Neural crest cell (in vitro differentiated cells): ENCODE measurements at regions not wholly inside any gene's neighbourhood (a gene's known extent, or its start where the extent isn't known, plus 50 kb on each side); places are given as distances from the start of the nearest gene placed in this dataset.
A peak's percentile ranks its signal among the peaks of the same experiment; 100 is the strongest.

Experiments used
- DNase-seq: peaks from one replicate; pipeline ENCODE4 v3.0.0; 2021; ENCODE audit warnings: low read depth, mixed read lengths, low spot score
- H3K27ac Mint-ChIP-seq: one replicate; pipeline ENCODE4 v1.8.0; 2021; ENCODE audit warnings: mild to moderate bottlenecking, mixed read lengths; ENCODE audit not compliant: unreplicated experiment
- H3K27me3 Mint-ChIP-seq: 2 replicates; pipeline ENCODE4 v1.8.0; 2021; ENCODE audit warnings: low read depth, mild to moderate bottlenecking, mixed read lengths
- H3K36me3 Mint-ChIP-seq: 2 replicates; pipeline ENCODE4 v1.8.0; 2021; ENCODE audit warnings: low read depth, mild to moderate bottlenecking, mixed read lengths
- H3K4me1 Mint-ChIP-seq: 2 replicates; pipeline ENCODE4 v1.8.0; 2021; ENCODE audit warnings: mixed read lengths
- H3K4me3 Mint-ChIP-seq: one replicate; pipeline ENCODE4 v1.8.0; 2021; ENCODE audit warnings: mild to moderate bottlenecking, mixed read lengths
- H3K9me3 Mint-ChIP-seq: 2 replicates; pipeline ENCODE4 v1.8.0; 2021; ENCODE audit warnings: mixed read lengths
- TF ChIP-seq, protein P1 (sequence below): fragments of 200-600 bp; sonication (generic); conservative IDR thresholded peaks from 2 replicates; pipeline ENCODE4 v1.5.0; 2021; ENCODE audit warnings: antibody characterized with exemption, mild to moderate bottlenecking

DNA sequence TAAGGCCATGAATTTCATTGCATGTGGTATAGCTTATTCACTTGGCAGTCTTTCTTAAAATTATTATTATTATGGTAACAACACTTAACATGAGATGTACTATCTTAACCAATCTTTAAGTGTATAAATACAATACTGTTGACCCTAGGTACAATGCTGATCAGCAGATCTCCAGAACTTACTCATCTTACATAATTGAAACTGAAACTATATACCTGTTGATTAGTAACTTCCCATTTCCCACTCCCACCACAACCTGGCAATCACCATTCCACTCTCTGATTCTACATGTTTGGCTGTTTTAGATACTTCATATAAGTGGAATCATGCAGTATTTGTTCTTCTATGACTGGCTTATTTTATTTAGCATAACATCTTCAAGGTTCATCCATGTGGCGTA, 150.2 kb upstream of the POU2AF2 start:
- H3K27ac Mint-ChIP-seq: no peak overlapping the region
- no peak for DNase-seq
- H3K9me3 Mint-ChIP-seq: peaks cover 4% of the 10 kb centered on the region
- TF ChIP-seq, protein P1, sequence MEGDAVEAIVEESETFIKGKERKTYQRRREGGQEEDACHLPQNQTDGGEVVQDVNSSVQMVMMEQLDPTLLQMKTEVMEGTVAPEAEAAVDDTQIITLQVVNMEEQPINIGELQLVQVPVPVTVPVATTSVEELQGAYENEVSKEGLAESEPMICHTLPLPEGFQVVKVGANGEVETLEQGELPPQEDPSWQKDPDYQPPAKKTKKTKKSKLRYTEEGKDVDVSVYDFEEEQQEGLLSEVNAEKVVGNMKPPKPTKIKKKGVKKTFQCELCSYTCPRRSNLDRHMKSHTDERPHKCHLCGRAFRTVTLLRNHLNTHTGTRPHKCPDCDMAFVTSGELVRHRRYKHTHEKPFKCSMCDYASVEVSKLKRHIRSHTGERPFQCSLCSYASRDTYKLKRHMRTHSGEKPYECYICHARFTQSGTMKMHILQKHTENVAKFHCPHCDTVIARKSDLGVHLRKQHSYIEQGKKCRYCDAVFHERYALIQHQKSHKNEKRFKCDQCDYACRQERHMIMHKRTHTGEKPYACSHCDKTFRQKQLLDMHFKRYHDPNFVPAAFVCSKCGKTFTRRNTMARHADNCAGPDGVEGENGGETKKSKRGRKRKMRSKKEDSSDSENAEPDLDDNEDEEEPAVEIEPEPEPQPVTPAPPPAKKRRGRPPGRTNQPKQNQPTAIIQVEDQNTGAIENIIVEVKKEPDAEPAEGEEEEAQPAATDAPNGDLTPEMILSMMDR: no peak
- H3K4me1 Mint-ChIP-seq: no peaks in the 10 kb centered on the region
- H3K27me3 Mint-ChIP-seq: no peaks in the 10 kb centered on the region
- no peak overlapping the region for H3K4me3 Mint-ChIP-seq
- no peaks in the 10 kb centered on the region for H3K36me3 Mint-ChIP-seq

GRCh38 chr11:111093061-111093460, 152.5 kb upstream of the POU2AF2 start:
- no peak overlapping the region for H3K4me3 Mint-ChIP-seq
- H3K27ac Mint-ChIP-seq: no peak overlapping the region
- H3K4me1 Mint-ChIP-seq: no peaks in the 10 kb centered on the region
- peaks cover 4% of the 10 kb centered on the region for H3K9me3 Mint-ChIP-seq
- DNase-seq: no peak
- H3K27me3 Mint-ChIP-seq: no peaks in the 10 kb centered on the region
- H3K36me3 Mint-ChIP-seq: no peaks in the 10 kb centered on the region
- TF ChIP-seq, protein P1: no peak

GRCh38 chr11:111091321-111091938, 154.1 kb upstream of the POU2AF2 start:
- Mint-ChIP-seq H3K4me3 (no peak overlapping the region), H3K9me3 (peaks cover 6% of the 10 kb centered on the region), H3K36me3 (no peaks in the 10 kb centered on the region), H3K27me3 (no peaks in the 10 kb centered on the region), H3K4me1 (no peaks in the 10 kb centered on the region), H3K27ac (peak overlapping the region; percentile 79)
- TF ChIP-seq, protein P1: no peak
- no peak for DNase-seq

DNA sequence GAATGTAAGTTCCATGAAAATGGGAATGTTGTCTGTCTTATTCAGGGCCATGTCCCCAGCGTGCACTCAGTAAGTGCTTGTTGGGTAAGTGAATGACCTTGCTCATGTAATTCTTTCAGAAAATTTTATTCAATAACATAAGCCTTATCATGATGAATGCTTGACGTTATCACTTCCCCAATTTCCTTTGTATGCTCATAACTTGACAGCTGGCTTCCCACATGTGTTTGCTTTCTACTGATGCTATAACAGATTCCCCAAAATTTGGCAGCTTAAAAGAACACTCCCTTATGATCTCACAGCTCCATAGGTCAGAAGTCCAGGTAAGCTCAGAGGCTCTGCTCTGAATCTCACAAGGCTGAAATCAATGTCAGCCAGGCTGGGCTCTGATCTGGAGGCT, 155.8 kb upstream of the POU2AF2 start:
- DNase-seq: no peak
- Mint-ChIP-seq H3K9me3 (peaks cover 6% of the 10 kb centered on the region), H3K4me1 (peaks cover 4% of the 10 kb centered on the region), H3K27ac (no peak overlapping the region), H3K4me3 (no peak overlapping the region), H3K36me3 (no peaks in the 10 kb centered on the region), H3K27me3 (no peaks in the 10 kb centered on the region)
- TF ChIP-seq, protein P1: no peak

- peaks cover 4% of the 10 kb centered on the region for H3K4me1 Mint-ChIP-seq
- no peak overlapping the region for H3K27ac Mint-ChIP-seq
- TF ChIP-seq, protein P1: no peak
- DNase-seq: no peak
- H3K4me3 Mint-ChIP-seq: no peak overlapping the region
- H3K27me3 Mint-ChIP-seq: no peaks in the 10 kb centered on the region
- H3K36me3 Mint-ChIP-seq: no peaks in the 10 kb centered on the region
- H3K9me3 Mint-ChIP-seq: peaks cover 6% of the 10 kb centered on the region
Observed at GRCh38 chr11:111088847-111089355, 156.6 kb upstream of the POU2AF2 start.
